GM18517 (cell line): ENCODE measurements at regions not wholly inside any gene's neighbourhood (a gene's known extent, or its start where the extent isn't known, plus 50 kb on each side); places are given as distances from the start of the nearest gene placed in this dataset.

Experiments
- ATAC-seq: cut with Tn5 transposase; IDR thresholded peaks from one replicate; pipeline ENCODE4 v1.9.1; 2021; ENCODE audit warnings: mild to moderate bottlenecking, moderate library complexity; ENCODE audit not compliant: unreplicated experiment

GRCh38 chr7:41834805-41835694 is 132.2 kb upstream of the INHBA start:
- ATAC-seq, result no peak

DNA sequence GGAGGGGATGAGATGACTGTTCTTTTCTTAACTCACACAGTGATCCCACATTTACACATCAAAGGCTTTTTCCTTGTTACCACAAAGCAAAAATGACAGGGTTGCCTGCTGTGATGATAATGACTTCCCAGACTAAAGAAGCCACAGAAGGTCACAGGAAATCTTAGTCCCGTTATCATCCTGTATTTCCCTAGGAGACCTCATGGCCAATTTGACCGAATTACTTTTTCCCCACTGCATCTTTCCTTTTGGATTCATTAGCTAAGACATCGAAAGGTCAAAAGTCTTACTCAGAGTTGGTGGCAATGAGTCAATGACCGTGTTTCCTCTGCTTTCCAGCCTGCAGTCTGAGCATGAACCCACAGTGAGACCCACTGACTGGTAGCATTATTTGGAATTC is 130.1 kb upstream of the INHBA start:
- no peak for ATAC-seq

DNA sequence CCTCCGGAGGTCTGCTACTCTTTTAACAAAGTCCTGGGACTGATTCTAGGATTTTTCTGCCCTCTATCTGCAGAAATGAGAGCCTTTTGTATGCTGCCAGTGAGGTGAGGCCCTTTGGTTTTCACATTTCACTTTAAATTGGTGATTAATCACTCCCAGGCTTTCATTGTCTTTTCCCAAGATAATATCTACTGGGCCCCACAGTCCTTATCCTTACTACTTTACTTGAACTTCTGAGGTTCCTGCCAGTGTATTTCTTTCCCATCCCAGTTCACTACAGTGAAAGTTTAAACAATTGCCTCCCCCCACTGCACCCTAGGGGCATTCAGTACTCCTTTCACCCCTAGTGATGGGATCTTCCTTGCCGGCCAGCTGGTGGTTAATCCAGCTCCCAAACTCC is 127.4 kb upstream of the INHBA start:
- no peak for ATAC-seq

- ATAC-seq, result no peak
Observed at GRCh38 chr7:41828911-41829310, 126.0 kb upstream of the INHBA start.

DNA sequence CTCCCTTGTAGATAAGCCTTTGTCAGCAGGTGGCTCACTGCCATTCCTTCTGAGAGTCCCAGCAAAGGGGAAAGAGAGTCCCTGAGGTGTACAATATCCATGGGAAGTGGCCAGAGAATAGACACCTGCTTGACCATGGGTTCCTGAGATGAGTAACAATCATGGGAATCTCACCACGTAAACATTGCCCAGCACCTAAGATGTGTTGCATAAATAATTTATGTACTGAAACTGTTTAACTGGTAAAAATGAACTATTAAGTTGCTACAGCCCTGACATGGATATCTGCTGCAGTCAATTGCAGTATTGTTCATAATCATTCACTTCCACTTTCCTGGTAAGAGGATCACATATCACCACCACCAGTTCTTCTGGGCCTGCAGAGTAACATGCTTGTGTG is 123.8 kb upstream of the INHBA start:
- ATAC-seq, result no peak

DNA sequence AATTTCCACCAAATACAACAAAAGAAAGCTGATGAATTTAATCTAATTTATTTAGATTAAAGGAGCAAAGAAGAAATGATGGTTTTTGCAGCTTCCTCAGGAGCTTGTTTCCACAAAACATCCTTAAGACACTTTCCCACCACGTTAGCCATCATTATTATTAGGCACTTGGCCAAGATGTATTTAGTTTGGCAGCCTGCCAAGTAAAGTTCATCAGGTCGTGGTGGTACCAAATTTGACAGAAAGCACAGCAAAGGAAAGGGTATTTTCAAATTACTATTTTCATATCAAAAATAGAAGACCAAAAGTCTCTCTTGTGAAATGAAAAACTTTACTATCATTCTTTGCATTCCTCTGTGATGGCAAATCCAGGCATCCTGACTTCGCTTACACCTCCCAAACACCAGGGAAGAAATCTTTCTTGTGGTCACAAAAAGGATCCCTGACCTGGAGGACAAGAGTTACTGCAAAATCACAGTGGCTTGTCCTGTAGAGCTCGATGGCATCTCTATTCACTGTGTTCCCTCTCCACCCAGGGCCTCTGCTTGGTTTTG is 123.1 kb upstream of the INHBA start:
- ATAC-seq, result no peak

DNA sequence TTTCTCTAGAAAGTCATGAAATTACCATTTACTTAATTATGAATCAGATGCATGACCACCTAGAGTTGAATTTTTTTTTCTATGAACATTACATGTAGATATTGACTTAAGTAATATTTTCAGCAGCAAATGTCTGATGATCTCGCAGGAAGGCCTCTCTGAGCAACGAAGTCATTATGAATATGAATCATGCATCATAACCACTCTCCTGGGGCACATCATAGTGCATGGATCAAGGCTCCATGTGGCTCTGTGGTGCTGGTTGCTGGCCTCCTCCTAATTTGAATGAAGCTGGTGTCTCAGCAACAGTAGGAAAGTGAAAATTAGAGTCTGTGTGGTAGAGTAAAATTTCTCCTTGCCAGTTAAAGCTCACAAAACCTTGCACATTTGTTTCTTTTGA is 121.4 kb upstream of the INHBA start:
- ATAC-seq, result no peak

- ATAC-seq, result no peak
Observed at GRCh38 chr7:41822259-41822817, 119.4 kb upstream of the INHBA start.

DNA sequence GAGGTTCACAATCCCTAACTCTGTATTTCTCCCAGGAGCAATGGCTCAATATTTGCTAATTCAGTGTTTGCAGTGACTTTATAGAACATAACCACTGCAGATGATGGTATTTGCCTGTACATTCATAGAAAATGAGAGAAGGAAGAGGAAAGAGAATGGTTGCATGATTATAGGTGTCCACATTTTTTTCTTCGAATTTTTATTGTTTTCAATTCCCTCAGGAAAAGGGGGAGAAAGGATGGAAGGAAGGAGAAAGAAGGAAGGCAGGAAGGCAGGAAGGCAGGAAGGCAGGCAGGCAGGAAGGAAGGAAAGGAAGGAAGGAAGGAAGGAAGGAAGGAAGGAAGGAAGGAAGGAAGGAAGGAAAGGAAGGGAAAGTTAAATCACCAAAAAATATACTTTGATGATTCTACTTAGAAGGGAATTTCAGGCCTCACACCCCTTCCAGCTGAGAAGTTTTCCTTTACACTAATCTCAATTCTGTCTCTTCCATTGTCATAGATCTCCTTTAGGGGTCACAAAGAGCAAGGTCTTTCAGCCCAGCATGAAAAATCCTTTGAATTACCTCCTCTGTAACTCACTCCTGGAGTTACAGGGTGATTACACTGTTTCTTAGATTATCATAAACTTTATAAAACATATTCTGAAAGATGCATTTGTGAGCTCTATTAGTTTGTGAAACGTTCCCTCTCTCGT is 118.8 kb upstream of the INHBA start:
- ATAC-seq, result no peak

GRCh38 chr7:41820111-41820671 is 117.3 kb upstream of the INHBA start:
- no peak for ATAC-seq

GRCh38 chr7:41819645-41820044 is 116.8 kb upstream of the INHBA start:
- no peak for ATAC-seq

GRCh38 chr7:41818765-41819398 is 116.0 kb upstream of the INHBA start:
- no peak for ATAC-seq

DNA sequence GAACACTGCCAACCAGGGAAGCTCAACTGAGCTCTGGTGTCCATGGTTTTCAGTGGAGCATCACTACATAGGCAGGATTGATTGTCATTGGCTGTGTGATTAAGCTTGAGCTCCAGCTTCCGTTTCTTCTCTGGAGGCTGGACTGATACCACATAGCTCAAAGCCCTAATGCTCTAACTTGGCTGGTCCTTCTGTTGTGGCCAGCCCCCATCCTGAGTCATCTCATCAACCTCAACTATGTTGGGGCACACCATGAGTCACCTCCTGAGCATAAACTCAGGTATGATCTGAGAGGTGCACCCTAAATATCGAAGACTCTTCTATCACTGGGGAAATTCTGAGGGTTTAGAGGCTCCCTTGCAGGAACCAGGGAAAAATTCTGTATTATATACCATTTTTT is 114.5 kb upstream of the INHBA start:
- no peak for ATAC-seq

DNA sequence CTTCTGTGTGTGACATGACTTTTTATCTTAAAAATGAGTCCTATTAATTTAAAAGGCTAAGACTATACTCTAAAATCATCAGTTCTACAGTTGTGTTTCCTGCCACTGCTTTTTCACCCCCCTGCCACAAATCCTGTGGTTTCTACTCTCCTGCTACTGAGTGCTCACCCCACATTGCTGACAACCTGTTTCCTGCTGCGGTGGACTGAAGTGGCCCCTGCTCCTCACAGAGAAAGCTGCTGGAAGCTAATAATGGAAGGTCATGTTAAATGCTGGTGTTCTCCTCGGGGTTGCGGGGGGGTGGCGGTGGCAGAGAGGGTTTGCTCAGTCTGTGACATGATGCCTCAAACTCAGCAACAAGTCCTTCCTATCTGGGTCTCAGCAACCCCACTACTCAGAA is 113.2 kb upstream of the INHBA start:
- ATAC-seq, result no peak

DNA sequence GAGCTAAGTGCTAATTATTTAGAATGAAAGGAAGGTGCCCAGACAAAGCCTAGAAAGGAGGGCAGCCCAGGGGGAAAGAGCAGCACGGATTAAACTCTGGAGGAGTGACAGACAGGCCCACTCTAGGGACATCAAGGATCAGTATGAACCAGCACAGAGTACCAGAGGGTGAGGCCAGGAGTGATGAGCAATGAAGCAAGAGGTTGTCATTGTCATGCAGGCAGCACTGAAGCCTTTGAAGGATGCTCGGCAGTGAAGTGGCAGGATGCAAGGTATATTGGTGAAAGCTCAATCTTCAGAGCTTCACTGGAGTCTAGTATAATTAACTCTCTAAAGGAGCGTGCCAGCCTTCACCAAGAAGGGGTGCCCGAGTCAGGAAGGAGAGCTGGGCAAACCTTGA is 112.0 kb upstream of the INHBA start:
- no peak for ATAC-seq

DNA sequence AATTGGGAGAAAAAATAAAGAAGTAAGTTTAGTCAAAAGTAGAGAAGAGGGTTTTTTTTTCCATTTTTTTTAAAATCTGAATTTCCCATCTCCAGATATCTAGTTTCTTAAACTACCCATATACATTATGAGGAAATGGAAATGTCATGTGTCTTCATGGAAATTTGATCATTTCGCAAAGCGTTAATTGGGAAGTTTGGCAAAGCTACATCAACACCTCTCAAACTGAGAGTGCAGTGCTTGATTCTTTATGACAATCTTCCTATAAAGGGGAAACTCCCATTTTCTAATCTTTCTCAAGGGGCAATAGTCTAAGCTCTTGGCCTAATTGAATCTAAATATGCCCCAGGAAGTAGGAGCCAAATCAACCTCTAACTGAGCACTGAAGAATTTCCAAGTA is 110.4 kb upstream of the INHBA start:
- no peak for ATAC-seq

DNA sequence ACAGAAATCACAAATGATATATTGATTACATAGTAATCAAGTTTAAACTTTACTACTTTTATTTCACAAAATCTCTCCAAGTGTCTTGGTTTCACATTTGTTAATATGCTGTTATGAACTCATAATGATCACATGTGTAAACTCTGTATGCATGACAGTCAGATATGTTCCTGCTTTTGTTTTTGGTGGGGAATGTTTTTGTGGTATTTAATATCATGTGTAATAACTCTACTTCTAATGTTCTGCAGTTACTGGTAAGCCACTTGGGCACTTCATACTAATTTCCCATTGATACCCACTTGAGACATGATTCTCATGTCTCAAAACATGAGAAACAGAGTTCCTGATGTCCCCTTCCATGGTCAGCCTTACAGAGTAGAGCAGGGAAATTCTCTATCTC is 109.1 kb upstream of the INHBA start:
- no peak for ATAC-seq

GRCh38 chr7:41809940-41810576 is 107.2 kb upstream of the INHBA start:
- ATAC-seq, result peak; percentile 92

- no peak for ATAC-seq
Observed at GRCh38 chr7:41809529-41809939, 106.6 kb upstream of the INHBA start.

- no peak for ATAC-seq
Observed at GRCh38 chr7:41809116-41809515, 106.2 kb upstream of the INHBA start.
